Vagina (tissue), 2 donors: ENCODE measurements at regions not wholly inside any gene's neighbourhood (a gene's known extent, or its start where the extent isn't known, plus 50 kb on each side); places are given as distances from the start of the nearest gene placed in this dataset.

Experiments
- DNase-seq, 2 donors: peaks; one replicate each; pipeline ENCODE4 v3.0.0-alpha.2; 2017; ENCODE audit errors: extremely low spot score in 2 of 2
- H3K27ac ChIP-seq: fragments of 200-600 bp; sonication (generic); one replicate; pipeline ENCODE4 v1.5.1; 2019
- H3K27me3 ChIP-seq: fragments of 200-600 bp; sonication (generic); one replicate; pipeline ENCODE4 v1.5.1; 2019
- H3K36me3 ChIP-seq, 2 donors: fragments of 200-600 bp; sonication (generic); one replicate each; pipeline ENCODE4 v1.5.1; 2017 to 2019
- H3K4me1 ChIP-seq: fragments of 200-600 bp; sonication (generic); one replicate; pipeline ENCODE4 v1.5.1; 2019
- H3K4me3 ChIP-seq, 2 donors: fragments of 200-600 bp; sonication (generic); 1 replicate in 1 of 2; 2 replicates in 1 of 2; pipeline ENCODE4 v1.5.1; 2016 to 2019
- H3K9me3 ChIP-seq: fragments of 200-600 bp; sonication (generic); one replicate; pipeline ENCODE4 v1.5.1; 2019
- CTCF ChIP-seq, 3 experiments: fragments of 450-650 bp in 2 of 3; fragments of 200-600 bp in 1 of 3; sonication (generic) in 1 of 3; IDR thresholded peaks; one replicate each; pipeline ENCODE4 v1.5.1; 2017 to 2019; ENCODE audit warnings: antibody characterized with exemption in 3 of 3, mild to moderate bottlenecking in 2 of 3, moderate library complexity in 2 of 3
- POLR2A ChIP-seq, 2 donors: fragments of 450-650 bp; IDR thresholded peaks; one replicate each; pipeline ENCODE4 v1.6.1; 2017; ENCODE audit warnings: antibody characterized with exemption in 2 of 2, mild to moderate bottlenecking in 2 of 2, moderate library complexity in 2 of 2
- POLR2AphosphoS5 ChIP-seq, 2 donors: sonication (generic); formaldehyde crosslinking; IDR thresholded peaks; one replicate each; pipeline ENCODE4 v1.9.0; 2017; ENCODE audit warnings: antibody characterized with exemption in 2 of 2, mild to moderate bottlenecking in 2 of 2, low read depth in 1 of 2; ENCODE audit not compliant: insufficient read depth in 1 of 2
- intact Hi-C: fragments of 100-400 bp; cut with DNase I; formaldehyde crosslinking; loops from one replicate; pipeline ENCODE4 v1.15.1; 2023

- Histone ChIP-seq H3K36me3 (no peaks in the 10 kb centered on the region), H3K27me3 (peaks cover 4% of the 10 kb centered on the region), H3K27ac (no peak overlapping the region), H3K4me3 (no peak overlapping the region), H3K9me3 (no peaks in the 10 kb centered on the region), H3K4me1 (peaks cover 6% of the 10 kb centered on the region)
- TF ChIP-seq POLR2AphosphoS5 (IDR thresholded peaks at IDR 0.05; ENCODE audit: insufficient read depth in 1 of 2, low read depth in 1 of 2) (no peak), POLR2A (IDR thresholded peaks at IDR 0.05) (no peak), CTCF (IDR thresholded peaks at IDR 0.05) (no peak)
- no peak for DNase-seq
- intact Hi-C loops: no loop called here
Observed at GRCh38 chr3:194809382-194809781, 123.7 kb downstream of the FAM43A start.

- no peak for DNase-seq
- intact Hi-C loops: no loop called here
Observed at GRCh38 chr3:194810076-194810475, 124.4 kb downstream of the FAM43A start.

DNA sequence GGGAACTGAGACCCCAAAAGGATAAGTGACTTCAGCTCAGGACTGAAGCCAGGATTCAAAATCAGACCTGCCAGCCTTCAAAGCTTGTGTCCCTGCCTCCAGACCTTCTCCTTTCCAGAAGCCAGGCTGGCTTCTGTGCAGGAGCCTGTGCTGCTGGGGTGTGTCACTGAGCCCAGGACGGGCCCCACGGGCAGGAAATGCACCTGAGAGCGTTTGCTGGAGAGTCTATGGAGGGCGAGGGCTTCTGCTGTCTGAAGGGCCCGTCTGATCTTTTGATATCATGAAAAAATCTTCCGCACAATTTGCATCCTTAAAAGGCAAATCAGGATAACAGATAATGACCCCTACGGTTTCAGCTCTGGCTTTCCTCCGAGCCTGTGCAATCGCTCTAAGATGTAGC, 125.4 kb downstream of the FAM43A start:
- intact Hi-C loops: no loop called here
- H3K4me3 ChIP-seq: no peak overlapping the region

More at GRCh38 chr3:194810076-194810475, 124.4 kb downstream of the FAM43A start:
- no peak overlapping the region for H3K27ac ChIP-seq
- peaks cover 2% of the 10 kb centered on the region for H3K27me3 ChIP-seq
- H3K4me1 ChIP-seq: peaks cover 6% of the 10 kb centered on the region
- no peaks in the 10 kb centered on the region for H3K9me3 ChIP-seq
- no peak overlapping the region for H3K4me3 ChIP-seq
- no peaks in the 10 kb centered on the region for H3K36me3 ChIP-seq
- TF ChIP-seq CTCF (IDR thresholded peaks at IDR 0.05): no peak
- TF ChIP-seq POLR2AphosphoS5 (IDR thresholded peaks at IDR 0.05; ENCODE audit: insufficient read depth in 1 of 2, low read depth in 1 of 2): no peak
- no peak for TF ChIP-seq POLR2A (IDR thresholded peaks at IDR 0.05)

DNA sequence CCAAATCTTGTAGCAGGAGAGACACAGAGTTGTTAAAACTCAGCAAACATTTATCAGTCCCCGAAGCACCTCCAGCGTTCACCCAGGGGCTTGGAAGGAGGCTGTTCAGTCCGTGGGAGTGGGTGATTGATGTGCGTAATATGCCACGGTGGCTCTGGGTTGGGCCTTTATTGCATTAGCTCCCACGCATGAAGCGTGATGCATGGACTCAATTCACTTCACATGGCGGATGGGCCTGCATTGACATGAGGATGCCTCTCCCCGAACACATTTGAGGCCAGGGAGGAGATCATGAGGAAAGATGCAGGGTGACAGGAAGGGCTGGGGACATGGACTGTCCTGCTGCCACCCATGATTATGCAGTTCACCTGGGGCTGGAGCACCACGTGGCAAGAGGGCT, 126.5 kb downstream of the FAM43A start:
- Histone ChIP-seq H3K4me3 (no peak overlapping the region), H3K4me1 (no peaks in the 10 kb centered on the region), H3K9me3 (no peaks in the 10 kb centered on the region), H3K27ac (no peak overlapping the region), H3K27me3 (no peaks in the 10 kb centered on the region), H3K36me3 (no peaks in the 10 kb centered on the region)
- intact Hi-C loops: no loop called here
- DNase-seq: no peak
- TF ChIP-seq POLR2AphosphoS5 (IDR thresholded peaks at IDR 0.05; ENCODE audit: insufficient read depth in 1 of 2, low read depth in 1 of 2) (no peak), POLR2A (IDR thresholded peaks at IDR 0.05) (no peak), CTCF (IDR thresholded peaks at IDR 0.05) (no peak)

More for the DNA sequence above, 125.4 kb downstream of the FAM43A start:
- TF ChIP-seq POLR2A (IDR thresholded peaks at IDR 0.05) (no peak), POLR2AphosphoS5 (IDR thresholded peaks at IDR 0.05; ENCODE audit: insufficient read depth in 1 of 2, low read depth in 1 of 2) (no peak), CTCF (IDR thresholded peaks at IDR 0.05) (no peak)
- no peaks in the 10 kb centered on the region for H3K9me3 ChIP-seq
- H3K36me3 ChIP-seq: no peaks in the 10 kb centered on the region
- no peak overlapping the region for H3K27ac ChIP-seq
- H3K4me1 ChIP-seq: no peaks in the 10 kb centered on the region
- no peak for DNase-seq
- no peaks in the 10 kb centered on the region for H3K27me3 ChIP-seq

DNA sequence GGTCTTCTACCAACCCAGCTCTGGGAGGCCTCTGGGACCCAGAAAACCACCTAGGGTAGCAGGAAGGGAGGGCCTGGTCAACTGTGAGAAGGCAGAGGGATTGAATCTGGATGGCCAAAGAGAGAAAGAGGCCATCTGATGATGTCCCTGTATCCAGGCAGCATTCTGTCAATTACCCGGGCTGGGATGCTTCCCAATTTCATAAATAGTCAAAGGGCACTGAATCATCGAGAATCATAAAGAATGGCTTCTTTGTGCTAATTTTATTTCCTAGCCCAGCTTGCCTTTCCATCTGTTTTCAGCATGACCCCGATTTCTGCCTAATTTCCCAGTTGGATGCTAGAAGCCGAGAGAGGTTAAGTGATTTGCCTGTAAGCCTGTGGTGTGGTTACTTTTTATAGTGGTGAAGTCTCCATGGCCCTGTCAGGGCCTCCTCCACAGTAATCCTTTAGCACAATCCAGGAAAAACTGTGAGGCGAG, 129.2 kb downstream of the FAM43A start:
- Histone ChIP-seq H3K4me1 (no peaks in the 10 kb centered on the region), H3K36me3 (no peaks in the 10 kb centered on the region), H3K27ac (no peak overlapping the region), H3K27me3 (no peaks in the 10 kb centered on the region), H3K4me3 (no peak overlapping the region), H3K9me3 (no peaks in the 10 kb centered on the region)
- no peak for TF ChIP-seq CTCF (IDR thresholded peaks at IDR 0.05)
- TF ChIP-seq POLR2A (IDR thresholded peaks at IDR 0.05): no peak
- TF ChIP-seq POLR2AphosphoS5 (IDR thresholded peaks at IDR 0.05; ENCODE audit: insufficient read depth in 1 of 2, low read depth in 1 of 2): no peak
- DNase-seq: no peak
- intact Hi-C loops: no loop called here
